Suppressor macrophage treated with lipopolysaccharide for 1 hour (primary cell): ENCODE measurements at regions not wholly inside any gene's neighbourhood (a gene's known extent, or its start where the extent isn't known, plus 50 kb on each side); places are given as distances from the start of the nearest gene placed in this dataset.

ENCODE experiments used
- DNase-seq, 3 donors: peaks; one replicate each; pipeline ENCODE4 v3.0.0-alpha.2; 2020 to 2022

GRCh38 chrX:67780694-67781109 lies 236.9 kb downstream of the AR start:
- DNase-seq, result peak; percentile 84 to 93 (median 88)

- DNase-seq, result peak in 2 of 3 donors; percentile 29 to 45
Measured at GRCh38 chrX:67781132-67781531, 237.3 kb downstream of the AR start.

DNA sequence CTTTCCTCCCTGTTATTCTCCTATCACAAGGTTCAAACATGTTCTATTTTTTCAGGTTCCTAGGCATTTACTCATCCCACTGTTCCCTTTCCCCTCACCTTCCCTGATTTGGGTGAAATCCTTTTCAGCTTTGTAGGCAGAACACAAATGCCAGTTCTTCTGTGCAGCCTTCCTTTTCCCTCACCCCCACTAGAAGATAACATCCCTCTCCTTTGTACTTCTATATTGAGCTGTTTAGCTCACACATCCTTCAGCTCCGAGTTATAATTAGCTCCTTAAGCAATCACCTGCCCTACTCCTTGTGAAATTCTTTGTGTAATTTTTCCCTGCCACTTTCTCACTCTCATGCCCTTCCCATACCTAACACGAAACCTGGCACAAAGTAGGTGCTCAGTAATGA lies 240.9 kb downstream of the AR start:
- no peak for DNase-seq

DNA sequence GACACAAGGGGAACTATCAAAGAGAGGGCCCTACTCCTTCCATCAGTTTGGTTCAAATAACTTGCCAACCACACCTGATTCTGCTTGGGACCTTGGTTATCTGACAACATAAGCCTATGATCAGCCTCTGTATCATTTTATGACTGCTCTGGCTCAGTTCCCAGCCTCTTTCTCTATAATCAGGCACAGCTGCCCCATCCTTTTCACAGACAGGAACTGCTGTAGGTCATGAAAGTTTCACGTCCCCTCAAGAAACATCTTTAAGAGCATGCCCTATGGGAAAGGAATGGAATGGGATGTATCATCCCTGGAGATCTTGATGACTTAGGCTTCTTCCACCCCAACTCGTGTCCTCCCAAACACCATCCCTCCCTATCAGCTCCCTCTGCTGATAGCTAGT lies 243.4 kb downstream of the AR start:
- no peak for DNase-seq

- no peak for DNase-seq
Measured at GRCh38 chrX:67789536-67789935, 245.7 kb downstream of the AR start.
